Fibroblast of lung (primary cell): ENCODE measurements at regions not wholly inside any gene's neighbourhood (a gene's known extent, or its start where the extent isn't known, plus 50 kb on each side); places are given as distances from the start of the nearest gene placed in this dataset.
A peak's percentile ranks its signal among the peaks of the same experiment; 100 is the strongest.

Experiments
- DNase-seq, 2 donors: peaks; one replicate each; pipeline versions ENCODE4 v3.0.0 to v3.0.0-alpha.2; 2010; ENCODE audit warnings: low read depth in 2 of 2
- H2AFZ ChIP-seq: 2 replicates; pipeline ENCODE4 v1.5.1; 2012; ENCODE audit warnings: low read length, control low read depth, inconsistent platforms
- H3K27ac ChIP-seq: 2 replicates; pipeline ENCODE4 v1.5.1; 2011; ENCODE audit warnings: low read length, control low read depth; ENCODE audit not compliant: insufficient read depth
- H3K27me3 ChIP-seq: 2 replicates; pipeline ENCODE4 v1.5.1; 2011; ENCODE audit warnings: mild to moderate bottlenecking, low read length; ENCODE audit not compliant: control insufficient read depth, insufficient read depth
- H3K36me3 ChIP-seq: 2 replicates; pipeline ENCODE4 v1.5.1; 2011; ENCODE audit warnings: low read length; ENCODE audit not compliant: control insufficient read depth, insufficient read depth
- H3K4me1 ChIP-seq: 2 replicates; pipeline ENCODE4 v1.5.1; 2011; ENCODE audit warnings: low read length; ENCODE audit not compliant: control insufficient read depth, insufficient read depth; ENCODE audit errors: extremely low read depth
- H3K4me2 ChIP-seq: 2 replicates; pipeline ENCODE4 v1.5.1; 2011; ENCODE audit warnings: low read length, control low read depth; ENCODE audit not compliant: insufficient read depth; ENCODE audit errors: extremely low read depth
- H3K4me3 ChIP-seq, 4 experiments: fragments of 200-600 bp in 1 of 4; sonication (generic) in 1 of 4; replicated peaks in 1 of 4; 2 replicates each; pipeline ENCODE4 v1.5.1; 2011 to 2016; ENCODE audit warnings: low read length in 4 of 4, low read depth in 3 of 4, mild to moderate bottlenecking in 3 of 4, control low read depth in 2 of 4, inconsistent platforms in 1 of 4, mixed read lengths in 1 of 4; ENCODE audit not compliant: insufficient read depth in 1 of 4; ENCODE audit errors: control extremely low read depth in 1 of 4
- H3K79me2 ChIP-seq: 2 replicates; pipeline ENCODE4 v1.5.1; 2012; ENCODE audit warnings: mild to moderate bottlenecking, low read length, inconsistent platforms; ENCODE audit not compliant: control insufficient read depth, insufficient read depth
- H3K9ac ChIP-seq: 2 replicates; pipeline ENCODE4 v1.5.1; 2011; ENCODE audit warnings: mild to moderate bottlenecking, low read length, control low read depth; ENCODE audit not compliant: insufficient read depth
- H3K9me3 ChIP-seq: 2 replicates; pipeline ENCODE4 v1.5.1; 2012; ENCODE audit warnings: low read depth, low read length; ENCODE audit not compliant: control insufficient read depth, insufficient read depth
- H4K20me1 ChIP-seq: 2 replicates; pipeline ENCODE4 v1.5.1; 2011; ENCODE audit warnings: low read length; ENCODE audit not compliant: control insufficient read depth, insufficient read depth; ENCODE audit errors: extremely low read depth
- EZH2 ChIP-seq: IDR thresholded peaks from 2 replicates; pipeline ENCODE4 v1.5.1; 2012; ENCODE audit warnings: low read length, control low read depth, mild to moderate bottlenecking; ENCODE audit errors: missing control alignments
- TF ChIP-seq, protein P1 (sequence below), 2 donors: IDR thresholded peaks in 1 of 2; conservative IDR thresholded peaks in 1 of 2; 1 replicate in 1 of 2; 2 replicates in 1 of 2; pipeline ENCODE4 v1.5.1; 2011 to 2012; ENCODE audit warnings: low read length in 2 of 2, control low read depth in 1 of 2, inconsistent platforms in 1 of 2, low read depth in 1 of 2, mild to moderate bottlenecking in 1 of 2

DNA sequence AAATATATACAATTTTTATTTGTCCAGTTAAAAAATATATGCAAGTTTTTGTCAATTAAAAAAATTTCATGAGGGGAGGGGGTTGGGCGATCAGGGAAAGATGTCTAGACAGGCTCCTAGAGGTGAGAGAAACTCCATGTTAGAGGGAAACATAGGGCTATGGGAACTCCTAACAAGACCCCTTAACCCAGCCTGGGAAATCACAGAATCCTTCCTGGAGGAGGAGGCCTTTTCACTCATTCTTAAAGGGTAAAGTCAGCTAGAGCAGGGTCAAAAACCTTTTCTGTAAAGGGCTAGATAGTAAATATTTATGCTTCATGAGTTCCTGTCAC is 75.9 kb upstream of the PTPN1 start:
- TF ChIP-seq, protein P1, sequence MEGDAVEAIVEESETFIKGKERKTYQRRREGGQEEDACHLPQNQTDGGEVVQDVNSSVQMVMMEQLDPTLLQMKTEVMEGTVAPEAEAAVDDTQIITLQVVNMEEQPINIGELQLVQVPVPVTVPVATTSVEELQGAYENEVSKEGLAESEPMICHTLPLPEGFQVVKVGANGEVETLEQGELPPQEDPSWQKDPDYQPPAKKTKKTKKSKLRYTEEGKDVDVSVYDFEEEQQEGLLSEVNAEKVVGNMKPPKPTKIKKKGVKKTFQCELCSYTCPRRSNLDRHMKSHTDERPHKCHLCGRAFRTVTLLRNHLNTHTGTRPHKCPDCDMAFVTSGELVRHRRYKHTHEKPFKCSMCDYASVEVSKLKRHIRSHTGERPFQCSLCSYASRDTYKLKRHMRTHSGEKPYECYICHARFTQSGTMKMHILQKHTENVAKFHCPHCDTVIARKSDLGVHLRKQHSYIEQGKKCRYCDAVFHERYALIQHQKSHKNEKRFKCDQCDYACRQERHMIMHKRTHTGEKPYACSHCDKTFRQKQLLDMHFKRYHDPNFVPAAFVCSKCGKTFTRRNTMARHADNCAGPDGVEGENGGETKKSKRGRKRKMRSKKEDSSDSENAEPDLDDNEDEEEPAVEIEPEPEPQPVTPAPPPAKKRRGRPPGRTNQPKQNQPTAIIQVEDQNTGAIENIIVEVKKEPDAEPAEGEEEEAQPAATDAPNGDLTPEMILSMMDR (conservative IDR thresholded peaks at IDR 0.05 in 1 of 2, IDR thresholded peaks at IDR 0.05 in 1 of 2; ENCODE audit: low read depth in 1 of 2, low read length in 2 of 2): no peak
- Histone ChIP-seq H3K27me3 (no peaks in the 10 kb centered on the region), H3K9ac (no peak overlapping the region), H4K20me1 (no peaks in the 10 kb centered on the region), H3K4me2 (no peak overlapping the region), H3K36me3 (no peaks in the 10 kb centered on the region), H3K79me2 (no peaks in the 10 kb centered on the region), H2AFZ (no peak overlapping the region), H3K27ac (no peak overlapping the region), H3K4me3 (no peak overlapping the region), H3K4me1 (peaks cover 5% of the 10 kb centered on the region), H3K9me3 (no peaks in the 10 kb centered on the region)
- DNase-seq: no peak

DNA sequence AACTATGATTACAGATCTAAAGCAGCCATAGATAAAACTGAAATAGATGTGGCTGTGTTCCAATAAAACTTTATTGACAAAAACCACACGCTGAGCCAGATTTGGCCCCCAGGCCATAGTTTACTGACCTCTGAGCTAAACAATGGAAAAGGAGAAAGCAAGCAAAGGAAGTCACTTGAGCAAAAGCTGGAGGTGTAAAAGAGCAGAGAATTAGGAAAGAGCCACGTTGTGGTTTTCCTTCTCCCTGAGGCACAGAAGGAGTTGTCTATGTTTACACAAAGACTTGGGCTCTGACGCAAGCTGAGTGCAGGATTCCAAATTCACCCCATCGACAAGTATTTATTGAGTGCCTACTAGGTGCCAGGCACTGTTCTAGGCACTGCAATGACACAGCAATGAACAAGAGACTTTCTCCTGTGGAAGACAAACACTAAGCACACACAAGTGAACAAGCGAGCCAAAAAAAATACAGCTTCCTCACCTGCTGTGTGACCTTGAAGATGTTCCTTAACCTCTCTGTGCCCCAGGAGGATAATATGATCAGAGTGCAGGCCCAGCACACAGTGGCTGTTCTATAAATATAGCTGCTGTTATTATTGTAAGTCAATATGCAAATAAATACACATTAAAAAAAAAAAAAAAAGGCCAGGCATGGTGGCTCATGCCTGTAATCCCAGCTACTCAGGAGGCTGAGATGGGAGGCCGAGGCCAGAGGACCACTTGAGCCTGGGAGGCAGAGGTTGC is 75.4 kb upstream of the PTPN1 start:
- no peaks in the 10 kb centered on the region for H3K79me2 ChIP-seq
- H3K9ac ChIP-seq: no peak overlapping the region
- no peak overlapping the region for H3K4me3 ChIP-seq
- H3K9me3 ChIP-seq: no peaks in the 10 kb centered on the region
- no peak overlapping the region for H3K27ac ChIP-seq
- no peak overlapping the region for H3K4me2 ChIP-seq
- H4K20me1 ChIP-seq: no peaks in the 10 kb centered on the region
- H2AFZ ChIP-seq: no peak overlapping the region
- no peak for TF ChIP-seq EZH2
- TF ChIP-seq, protein P1 (conservative IDR thresholded peaks at IDR 0.05 in 1 of 2, IDR thresholded peaks at IDR 0.05 in 1 of 2; ENCODE audit: low read depth in 1 of 2, low read length in 2 of 2): no peak
- H3K27me3 ChIP-seq: no peaks in the 10 kb centered on the region
- no peaks in the 10 kb centered on the region for H3K36me3 ChIP-seq
- DNase-seq: peak; percentile 69 to 93
- peaks cover 8% of the 10 kb centered on the region for H3K4me1 ChIP-seq

DNA sequence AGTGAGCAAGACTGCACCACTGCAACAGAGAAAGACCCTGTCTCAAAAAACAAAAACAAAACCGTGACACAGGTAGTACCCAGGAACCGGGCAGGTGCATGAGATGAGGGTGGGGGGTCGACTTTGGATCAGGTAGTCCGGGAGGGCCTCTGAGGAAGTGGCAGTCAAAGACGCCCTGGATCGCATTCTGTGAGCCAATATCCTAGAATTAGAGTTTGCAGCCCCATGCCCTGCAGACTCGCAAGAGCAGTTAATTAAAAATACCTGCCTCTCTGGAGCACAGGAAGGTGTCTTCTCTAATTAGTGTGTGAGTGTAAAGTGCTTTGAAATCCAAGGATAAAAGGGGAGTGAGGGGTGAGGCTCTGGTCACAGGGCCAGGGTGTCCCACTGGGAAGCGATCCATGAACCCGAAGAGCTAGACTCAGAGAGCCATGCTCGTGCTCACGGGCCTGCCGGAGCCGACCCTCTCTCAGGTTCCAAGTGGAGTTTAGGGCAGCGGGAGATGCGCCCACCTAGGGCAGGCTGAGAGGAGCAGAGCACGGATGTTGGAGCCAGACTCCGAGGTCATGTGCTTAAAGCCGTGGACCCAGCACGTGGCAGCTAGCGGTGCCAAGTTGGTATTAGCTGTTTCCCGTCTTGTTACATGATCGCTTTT is 74.7 kb upstream of the PTPN1 start:
- Histone ChIP-seq H4K20me1 (no peaks in the 10 kb centered on the region), H2AFZ (no peak overlapping the region), H3K4me2 (no peak overlapping the region), H3K36me3 (no peaks in the 10 kb centered on the region), H3K4me3 (no peak overlapping the region), H3K9ac (no peak overlapping the region), H3K4me1 (peaks cover 8% of the 10 kb centered on the region), H3K79me2 (no peaks in the 10 kb centered on the region), H3K27ac (no peak overlapping the region), H3K9me3 (no peaks in the 10 kb centered on the region), H3K27me3 (no peaks in the 10 kb centered on the region)
- TF ChIP-seq, protein P1 (conservative IDR thresholded peaks at IDR 0.05 in 1 of 2, IDR thresholded peaks at IDR 0.05 in 1 of 2; ENCODE audit: low read depth in 1 of 2, low read length in 2 of 2): no peak
- TF ChIP-seq EZH2: no peak
- no peak for DNase-seq
